Trophoblast cell (in vitro differentiated cells and primary cell): ENCODE measurements at regions not wholly inside any gene's neighbourhood (a gene's known extent, or its start where the extent isn't known, plus 50 kb on each side); places are given as distances from the start of the nearest gene placed in this dataset.

ENCODE experiments used
- DNase-seq, 2 donors: peaks; one replicate each; pipeline ENCODE4 v3.0.0-alpha.2; 2016
- H2AFZ ChIP-seq: 2 replicates; pipeline ENCODE4 v1.6.1; 2013; ENCODE audit warnings: low read length, moderate library complexity, mild to moderate bottlenecking; ENCODE audit not compliant: insufficient read depth, poor library complexity
- H2AK5ac ChIP-seq: 2 replicates; pipeline ENCODE4 v1.6.1; 2013; ENCODE audit warnings: mild to moderate bottlenecking, low read length
- H2BK120ac ChIP-seq: 2 replicates; pipeline ENCODE4 v1.6.1; 2013; ENCODE audit warnings: low read length, mild to moderate bottlenecking, moderate library complexity; ENCODE audit not compliant: insufficient read depth, poor library complexity
- H2BK12ac ChIP-seq: 2 replicates; pipeline ENCODE4 v1.6.1; 2013; ENCODE audit warnings: mild to moderate bottlenecking, low read length, moderate library complexity
- H2BK5ac ChIP-seq: 2 replicates; pipeline ENCODE4 v1.6.1; 2013; ENCODE audit warnings: low read length, low read depth, moderate library complexity, mild to moderate bottlenecking; ENCODE audit not compliant: poor library complexity
- H3K14ac ChIP-seq: 2 replicates; pipeline ENCODE4 v1.6.1; 2013; ENCODE audit warnings: mild to moderate bottlenecking, low read length
- H3K18ac ChIP-seq: 2 replicates; pipeline ENCODE4 v1.6.1; 2013; ENCODE audit warnings: mild to moderate bottlenecking, low read length
- H3K23ac ChIP-seq: 2 replicates; pipeline ENCODE4 v1.6.1; 2013; ENCODE audit warnings: low read length
- H3K27ac ChIP-seq: 2 replicates; pipeline ENCODE4 v1.5.1; 2013; ENCODE audit warnings: low read depth, mild to moderate bottlenecking, inconsistent platforms, low read length, moderate library complexity
- H3K27me3 ChIP-seq: 2 replicates; pipeline ENCODE4 v1.6.1; 2013; ENCODE audit warnings: inconsistent platforms, mild to moderate bottlenecking, low read length, moderate library complexity; ENCODE audit not compliant: insufficient read depth
- H3K36me3 ChIP-seq, 2 experiments: 1 replicate in 1 of 2; 2 replicates in 1 of 2; pipeline ENCODE4 v1.6.1; 2013; ENCODE audit warnings: low read length in 2 of 2, mild to moderate bottlenecking in 2 of 2, moderate library complexity in 1 of 2; ENCODE audit not compliant: insufficient read depth in 2 of 2, control insufficient read depth in 1 of 2
- H3K4ac ChIP-seq: 2 replicates; pipeline ENCODE4 v1.6.1; 2013; ENCODE audit warnings: low read depth, mild to moderate bottlenecking, low read length, moderate library complexity
- H3K4me1 ChIP-seq, 2 experiments: 1 replicate in 1 of 2; 2 replicates in 1 of 2; pipeline ENCODE4 v1.6.1; 2013; ENCODE audit warnings: low read length in 2 of 2, mild to moderate bottlenecking in 2 of 2, moderate library complexity in 1 of 2; ENCODE audit not compliant: insufficient read depth in 2 of 2, control insufficient read depth in 1 of 2
- H3K4me2 ChIP-seq: 2 replicates; pipeline ENCODE4 v1.6.1; 2013; ENCODE audit warnings: inconsistent platforms, mild to moderate bottlenecking, low read length, moderate library complexity
- H3K4me3 ChIP-seq: 2 replicates; pipeline ENCODE4 v1.5.1; 2013; ENCODE audit warnings: mild to moderate bottlenecking, low read depth, low read length, inconsistent platforms
- H3K79me1 ChIP-seq: one replicate; pipeline ENCODE4 v1.6.1; 2013; ENCODE audit warnings: low read length
- H3K79me2 ChIP-seq: 2 replicates; pipeline ENCODE4 v1.6.1; 2013; ENCODE audit warnings: low read length, mild to moderate bottlenecking; ENCODE audit not compliant: control insufficient read depth, insufficient read depth, poor library complexity
- H3K9ac ChIP-seq: 2 replicates; pipeline ENCODE4 v1.6.1; 2013; ENCODE audit warnings: mild to moderate bottlenecking, low read length
- H3K9me3 ChIP-seq: 2 replicates; pipeline ENCODE4 v1.6.1; 2013; ENCODE audit warnings: low read depth, mild to moderate bottlenecking, control low read depth, inconsistent platforms, low read length; ENCODE audit not compliant: insufficient read depth
- H4K12ac ChIP-seq: 2 replicates; pipeline ENCODE4 v1.6.1; 2013; ENCODE audit warnings: low read depth, mild to moderate bottlenecking, low read length, moderate library complexity
- H4K8ac ChIP-seq: 2 replicates; pipeline ENCODE4 v1.6.1; 2013; ENCODE audit warnings: low read depth, mild to moderate bottlenecking, low read length, moderate library complexity
- H4K91ac ChIP-seq: one replicate; pipeline ENCODE4 v1.6.1; 2013; ENCODE audit warnings: low read depth, mild to moderate bottlenecking, low read length, moderate library complexity
- WGBS: extraction: QIAGEN DNeasy Blood & Tissue Kit; methylation state at CpG from one replicate; pipeline ENCODE4 v1.1.7; 2013; ENCODE audit warnings: missing lambda C conversion rate; ENCODE audit not compliant: insufficient read length, insufficient coverage; ENCODE audit errors: extremely low coverage; 5-methylcytosine and 5-hydroxymethylcytosine counted together

GRCh38 chr2:126527836-126528490 lies 128.0 kb upstream of the GYPC start:
- no peaks in the 10 kb centered on the region for H3K4me1 ChIP-seq
- no peak overlapping the region for H3K27ac ChIP-seq
- no peaks in the 10 kb centered on the region for H3K79me1 ChIP-seq
- no peak overlapping the region for H3K4ac ChIP-seq
- no peak overlapping the region for H2AFZ ChIP-seq
- no peak overlapping the region for H2BK120ac ChIP-seq
- no peak overlapping the region for H4K12ac ChIP-seq
- WGBS = no CpG with 5 or more reads among the region's 8 CpGs
- DNase-seq = peak; percentile 5 to 47
- no peak overlapping the region for H2BK12ac ChIP-seq
- no peak overlapping the region for H2BK5ac ChIP-seq
- H3K9ac ChIP-seq = no peak overlapping the region
- no peak overlapping the region for H3K18ac ChIP-seq
- H3K27me3 ChIP-seq = no peaks in the 10 kb centered on the region
- no peaks in the 10 kb centered on the region for H3K79me2 ChIP-seq
- no peak overlapping the region for H4K8ac ChIP-seq
- H4K91ac ChIP-seq = no peak overlapping the region
- no peaks in the 10 kb centered on the region for H3K36me3 ChIP-seq
- H3K4me2 ChIP-seq = no peak overlapping the region
- H3K4me3 ChIP-seq = no peak overlapping the region
- H3K9me3 ChIP-seq = no peaks in the 10 kb centered on the region
- H3K23ac ChIP-seq = no peak overlapping the region
- H2AK5ac ChIP-seq = no peak overlapping the region
- no peak overlapping the region for H3K14ac ChIP-seq

GRCh38 chr2:126531029-126531428 lies 124.9 kb upstream of the GYPC start:
- Histone ChIP-seq H3K4me1 (peaks cover 0 to 3% of the 10 kb centered on the region in 2 experiments), H3K27me3 (no peaks in the 10 kb centered on the region), H3K23ac (no peak overlapping the region), H3K36me3 (no peaks in the 10 kb centered on the region), H3K79me1 (no peaks in the 10 kb centered on the region), H2BK120ac (no peak overlapping the region), H3K4ac (no peak overlapping the region), H4K12ac (no peak overlapping the region), H3K18ac (no peak overlapping the region), H4K8ac (no peak overlapping the region), H3K27ac (no peak overlapping the region), H3K4me3 (no peak overlapping the region), H3K4me2 (no peak overlapping the region), H3K14ac (no peak overlapping the region), H3K9me3 (no peaks in the 10 kb centered on the region), H2AK5ac (no peak overlapping the region), H3K9ac (no peak overlapping the region), H2BK5ac (no peak overlapping the region), H2AFZ (no peak overlapping the region), H4K91ac (no peak overlapping the region), H3K79me2 (no peaks in the 10 kb centered on the region), H2BK12ac (no peak overlapping the region)
- no CpG with 5 or more reads among the region's 3 CpGs for WGBS
- DNase-seq = no peak

GRCh38 chr2:126534478-126534877 lies 121.5 kb upstream of the GYPC start:
- Histone ChIP-seq H2BK5ac (no peak overlapping the region), H2AFZ (no peak overlapping the region), H3K23ac (no peak overlapping the region), H2BK12ac (no peak overlapping the region), H3K4me1 (peaks cover 0 to 3% of the 10 kb centered on the region in 2 experiments), H3K79me1 (no peaks in the 10 kb centered on the region), H3K4ac (no peak overlapping the region), H4K91ac (no peak overlapping the region), H3K36me3 (no peaks in the 10 kb centered on the region), H3K18ac (no peak overlapping the region), H3K4me3 (no peak overlapping the region), H4K8ac (no peak overlapping the region), H3K27me3 (no peaks in the 10 kb centered on the region), H3K9ac (no peak overlapping the region), H3K14ac (no peak overlapping the region), H3K27ac (no peak overlapping the region), H3K79me2 (no peaks in the 10 kb centered on the region), H3K4me2 (no peak overlapping the region), H2AK5ac (no peak overlapping the region), H2BK120ac (no peak overlapping the region), H4K12ac (no peak overlapping the region), H3K9me3 (no peaks in the 10 kb centered on the region)
- DNase-seq = no peak
- WGBS = no CpG with 5 or more reads among the region's 6 CpGs

GRCh38 chr2:126535408-126535807 lies 120.5 kb upstream of the GYPC start:
- H2BK120ac ChIP-seq = no peak overlapping the region
- H3K36me3 ChIP-seq = no peaks in the 10 kb centered on the region
- H3K4me2 ChIP-seq = no peak overlapping the region
- WGBS = no CpG with 5 or more reads among the region's 6 CpGs
- H3K79me2 ChIP-seq = no peaks in the 10 kb centered on the region
- H3K4ac ChIP-seq = no peak overlapping the region
- peaks cover 0 to 3% of the 10 kb centered on the region in 2 experiments for H3K4me1 ChIP-seq
- H2AFZ ChIP-seq = no peak overlapping the region
- no peak overlapping the region for H3K4me3 ChIP-seq
- no peak overlapping the region for H4K91ac ChIP-seq
- no peak for DNase-seq
- no peak overlapping the region for H4K12ac ChIP-seq
- no peaks in the 10 kb centered on the region for H3K9me3 ChIP-seq
- H2AK5ac ChIP-seq = no peak overlapping the region
- H3K18ac ChIP-seq = no peak overlapping the region
- H2BK5ac ChIP-seq = no peak overlapping the region
- H2BK12ac ChIP-seq = no peak overlapping the region
- no peak overlapping the region for H3K14ac ChIP-seq
- no peak overlapping the region for H4K8ac ChIP-seq
- H3K27ac ChIP-seq = no peak overlapping the region
- no peak overlapping the region for H3K9ac ChIP-seq
- H3K79me1 ChIP-seq = no peaks in the 10 kb centered on the region
- no peaks in the 10 kb centered on the region for H3K27me3 ChIP-seq
- no peak overlapping the region for H3K23ac ChIP-seq
